Neural progenitor cell (in vitro differentiated cells): ENCODE measurements at regions not wholly inside any gene's neighbourhood (a gene's known extent, or its start where the extent isn't known, plus 50 kb on each side); places are given as distances from the start of the nearest gene placed in this dataset.
A peak's percentile ranks its signal among the peaks of the same experiment; 100 is the strongest.

Experiments
- DNase-seq: peaks from one replicate; pipeline ENCODE4 v3.0.0-alpha.2; 2016; ENCODE audit warnings: low spot score
- H2AFZ ChIP-seq: fragments of 200-600 bp; sonication (generic); replicated peaks from 2 replicates; pipeline ENCODE4 v1.6.1; 2016; ENCODE audit warnings: antibody characterized with exemption
- H3F3A ChIP-seq: fragments of 200-600 bp; sonication (generic); 2 replicates; pipeline ENCODE4 v1.6.1; 2016; ENCODE audit warnings: antibody characterized with exemption, low read depth
- H3K27ac ChIP-seq: fragments of 200-600 bp; sonication (generic); 2 replicates; pipeline ENCODE4 v1.5.1; 2016; ENCODE audit warnings: mild to moderate bottlenecking
- H3K27me3 ChIP-seq: fragments of 200-600 bp; sonication (generic); 2 replicates; pipeline ENCODE4 v1.6.1; 2016; ENCODE audit warnings: mild to moderate bottlenecking, moderate library complexity
- H3K36me3 ChIP-seq: fragments of 200-600 bp; sonication (generic); 2 replicates; pipeline ENCODE4 v1.5.1; 2016
- H3K4me1 ChIP-seq: fragments of 200-600 bp; sonication (generic); 2 replicates; pipeline ENCODE4 v1.6.1; 2016; ENCODE audit warnings: mixed run types
- H3K4me2 ChIP-seq: fragments of 200-600 bp; sonication (generic); 2 replicates; pipeline ENCODE4 v1.6.1; 2016
- H3K4me3 ChIP-seq: fragments of 200-600 bp; sonication (generic); 2 replicates; pipeline ENCODE4 v1.5.1; 2016
- H3K79me2 ChIP-seq: fragments of 200-600 bp; sonication (generic); 2 replicates; pipeline ENCODE4 v1.6.1; 2016; ENCODE audit warnings: low read depth
- H3K9ac ChIP-seq: fragments of 200-600 bp; sonication (generic); 2 replicates; pipeline ENCODE4 v1.6.1; 2016
- H3K9me3 ChIP-seq: fragments of 200-600 bp; sonication (generic); 2 replicates; pipeline ENCODE4 v1.5.1; 2016; ENCODE audit warnings: low read depth
- H4K20me1 ChIP-seq: fragments of 200-600 bp; sonication (generic); 2 replicates; pipeline ENCODE4 v1.6.1; 2016; ENCODE audit warnings: low read depth
- H3K27ac Mint-ChIP-seq: 3 replicates; pipeline ENCODE4 v1.8.0; 2021; ENCODE audit warnings: mixed read lengths
- H3K27me3 Mint-ChIP-seq: 2 replicates; pipeline ENCODE4 v1.8.0; 2022; ENCODE audit warnings: low read depth, mild to moderate bottlenecking, inconsistent platforms, moderate library complexity, mixed read lengths; ENCODE audit not compliant: insufficient read depth
- H3K36me3 Mint-ChIP-seq: 3 replicates; pipeline ENCODE4 v1.8.0; 2021; ENCODE audit warnings: mixed read lengths
- H3K4me1 Mint-ChIP-seq: 3 replicates; pipeline ENCODE4 v1.8.0; 2021; ENCODE audit warnings: mixed read lengths
- H3K4me3 Mint-ChIP-seq: 3 replicates; pipeline ENCODE4 v1.8.0; 2021; ENCODE audit warnings: mild to moderate bottlenecking, moderate library complexity, mixed read lengths
- H3K9me3 Mint-ChIP-seq: 3 replicates; pipeline ENCODE4 v1.8.0; 2020; ENCODE audit warnings: mixed read lengths
- CTCF ChIP-seq: fragments of 200-600 bp; sonication (generic); IDR thresholded peaks from 2 replicates; pipeline ENCODE4 v1.5.1; 2017; ENCODE audit warnings: antibody characterized with exemption, mild to moderate bottlenecking
- EZH2 ChIP-seq: fragments of 200-600 bp; sonication (generic); IDR thresholded peaks from 2 replicates; pipeline ENCODE4 v1.6.1; 2017; ENCODE audit warnings: antibody characterized with exemption, mild to moderate bottlenecking, moderate library complexity
- EZH2phosphoT487 ChIP-seq: fragments of 200-600 bp; sonication (generic); IDR thresholded peaks from 2 replicates; pipeline ENCODE4 v1.6.1; 2017; ENCODE audit warnings: antibody characterized with exemption

GRCh38 chr14:40213701-40214100 lies 781.5 kb upstream of the FBXO33 start:
- TF ChIP-seq EZH2phosphoT487 (no peak), EZH2 (no peak), CTCF (no peak)
- no peak overlapping the region for H3K27ac Mint-ChIP-seq
- Histone ChIP-seq H3K9me3 (no peaks in the 10 kb centered on the region), H3K4me1 (no peaks in the 10 kb centered on the region), H3K9ac (no peak overlapping the region), H4K20me1 (no peaks in the 10 kb centered on the region), H3K4me2 (no peak overlapping the region), H3K27me3 (no peaks in the 10 kb centered on the region), H3F3A (no peaks in the 10 kb centered on the region), H3K27ac (no peak overlapping the region), H3K4me3 (no peak overlapping the region), H2AFZ (no peak overlapping the region), H3K36me3 (no peaks in the 10 kb centered on the region), H3K79me2 (no peaks in the 10 kb centered on the region)
- no peak overlapping the region for H3K4me3 Mint-ChIP-seq
- H3K36me3 Mint-ChIP-seq, result no peaks in the 10 kb centered on the region
- peaks cover 3% of the 10 kb centered on the region for H3K4me1 Mint-ChIP-seq
- H3K27me3 Mint-ChIP-seq, result no peaks in the 10 kb centered on the region
- DNase-seq, result no peak
- peaks cover 5% of the 10 kb centered on the region for H3K9me3 Mint-ChIP-seq

DNA sequence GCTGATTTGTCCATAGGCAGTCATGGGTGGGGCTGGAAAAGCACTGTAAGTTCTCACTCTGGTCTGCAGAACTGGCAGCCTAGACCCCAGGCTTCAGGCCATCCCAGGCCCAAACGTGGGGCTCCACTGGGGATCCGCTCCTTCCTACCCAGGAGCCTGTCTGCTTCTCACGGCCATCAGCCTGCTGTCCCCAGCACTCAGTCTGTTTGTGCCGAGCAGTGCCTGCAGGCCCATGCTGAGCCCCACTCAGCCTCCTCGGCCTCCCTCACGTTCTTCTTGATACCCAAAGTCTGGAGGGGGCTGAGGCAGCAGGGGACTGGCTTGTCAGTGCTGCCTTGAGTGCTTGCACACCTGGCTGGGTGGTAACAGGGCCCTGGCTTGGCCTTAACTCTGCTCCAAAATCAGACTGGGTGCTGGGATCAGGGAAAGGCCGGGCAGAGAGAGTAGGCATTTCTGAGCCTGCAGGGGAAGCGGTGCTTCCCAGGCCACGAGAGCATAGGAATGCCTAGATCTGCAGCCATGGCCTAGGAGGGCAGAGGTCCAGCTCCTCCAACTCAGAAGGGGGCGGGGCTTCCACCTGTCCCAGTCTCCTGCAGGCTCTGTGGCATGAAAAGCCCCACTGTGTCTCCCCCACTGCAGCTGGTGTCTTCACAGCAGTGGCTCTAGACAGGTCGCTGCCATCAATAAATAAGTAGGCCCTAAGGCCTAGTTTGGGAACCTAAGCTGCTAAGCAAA lies 772.4 kb upstream of the FBXO33 start:
- Histone ChIP-seq H3K27ac (no peak overlapping the region), H3F3A (no peaks in the 10 kb centered on the region), H3K9me3 (peaks cover 4% of the 10 kb centered on the region), H3K4me2 (no peak overlapping the region), H3K79me2 (no peaks in the 10 kb centered on the region), H3K4me3 (no peak overlapping the region), H3K4me1 (no peaks in the 10 kb centered on the region), H3K9ac (no peak overlapping the region), H2AFZ (no peak overlapping the region), H3K36me3 (peaks cover 3% of the 10 kb centered on the region), H3K27me3 (no peaks in the 10 kb centered on the region), H4K20me1 (no peaks in the 10 kb centered on the region)
- DNase-seq, result peak; percentile 31
- Mint-ChIP-seq H3K4me3 (no peak overlapping the region), H3K36me3 (no peaks in the 10 kb centered on the region), H3K27ac (no peak overlapping the region), H3K9me3 (peaks cover 9% of the 10 kb centered on the region), H3K27me3 (no peaks in the 10 kb centered on the region), H3K4me1 (peaks cover 3% of the 10 kb centered on the region)
- TF ChIP-seq CTCF (no peak), EZH2 (no peak), EZH2phosphoT487 (no peak)

DNA sequence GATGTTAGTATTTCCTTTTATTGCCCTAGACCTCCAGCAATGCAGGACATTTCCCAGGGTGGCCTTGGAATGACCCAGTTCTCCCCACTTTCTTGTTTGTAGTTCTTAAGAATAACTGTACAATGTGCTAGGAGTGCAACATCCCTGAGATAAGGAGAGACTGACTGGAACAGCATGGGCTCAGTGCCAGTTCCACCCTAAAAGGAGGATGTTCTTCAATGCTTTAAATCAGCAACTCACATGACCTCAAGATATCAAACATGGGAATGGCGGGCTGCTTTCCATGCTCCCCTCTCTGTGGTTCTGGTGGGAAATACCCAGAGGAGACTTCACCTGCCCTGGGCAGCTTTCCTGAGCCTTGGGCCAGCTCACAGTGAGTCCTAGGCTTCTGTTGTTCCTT lies 766.9 kb upstream of the FBXO33 start:
- no peaks in the 10 kb centered on the region for H3K4me1 ChIP-seq
- H3K36me3 ChIP-seq, result peaks cover 3% of the 10 kb centered on the region
- H3K27me3 ChIP-seq, result no peaks in the 10 kb centered on the region
- no peak overlapping the region for H3K4me3 ChIP-seq
- H3K27me3 Mint-ChIP-seq, result no peaks in the 10 kb centered on the region
- peaks cover 4% of the 10 kb centered on the region for H3K9me3 ChIP-seq
- H3K9ac ChIP-seq, result no peak overlapping the region
- no peaks in the 10 kb centered on the region for H3K79me2 ChIP-seq
- H3F3A ChIP-seq, result no peaks in the 10 kb centered on the region
- H3K4me1 Mint-ChIP-seq, result no peaks in the 10 kb centered on the region
- TF ChIP-seq EZH2 (no peak), CTCF (no peak), EZH2phosphoT487 (no peak)
- no peaks in the 10 kb centered on the region for H3K36me3 Mint-ChIP-seq
- H3K27ac Mint-ChIP-seq, result no peak overlapping the region
- no peak for DNase-seq
- H3K9me3 Mint-ChIP-seq, result peaks cover 4% of the 10 kb centered on the region
- H3K4me3 Mint-ChIP-seq, result no peak overlapping the region
- H2AFZ ChIP-seq, result no peak overlapping the region
- H4K20me1 ChIP-seq, result no peaks in the 10 kb centered on the region
- H3K4me2 ChIP-seq, result no peak overlapping the region
- no peak overlapping the region for H3K27ac ChIP-seq
